NCI-H226 (cell line): ENCODE measurements at regions not wholly inside any gene's neighbourhood (a gene's known extent, or its start where the extent isn't known, plus 50 kb on each side); places are given as distances from the start of the nearest gene placed in this dataset.

Source experiments
- DNase-seq: peaks from one replicate; pipeline ENCODE4 v3.0.0-alpha.2; 2015

- no peak for DNase-seq
These were observed 234.9 kb downstream of the BCL11A start for GRCh38 chr2:60318544-60318943.

GRCh38 chr2:60317844-60318243 lies 235.6 kb downstream of the BCL11A start:
- no peak for DNase-seq

DNA sequence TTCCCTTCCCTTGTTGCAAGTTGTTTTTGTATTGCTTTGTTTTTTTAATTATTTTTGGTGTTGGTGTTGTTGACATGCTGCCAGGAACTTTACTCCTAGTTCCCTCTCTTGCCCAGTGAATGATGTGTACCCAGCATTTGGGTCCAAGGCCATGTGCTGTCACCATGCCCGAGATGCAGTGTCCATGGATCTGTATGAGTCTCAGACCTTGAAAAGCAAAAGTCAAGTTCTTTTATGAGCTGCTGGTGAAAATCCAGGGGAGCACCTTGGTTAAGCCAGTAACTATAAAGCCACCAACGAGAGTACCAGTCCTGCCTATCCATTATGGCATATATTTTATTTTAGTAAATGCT lies 236.4 kb downstream of the BCL11A start:
- no peak for DNase-seq

DNA sequence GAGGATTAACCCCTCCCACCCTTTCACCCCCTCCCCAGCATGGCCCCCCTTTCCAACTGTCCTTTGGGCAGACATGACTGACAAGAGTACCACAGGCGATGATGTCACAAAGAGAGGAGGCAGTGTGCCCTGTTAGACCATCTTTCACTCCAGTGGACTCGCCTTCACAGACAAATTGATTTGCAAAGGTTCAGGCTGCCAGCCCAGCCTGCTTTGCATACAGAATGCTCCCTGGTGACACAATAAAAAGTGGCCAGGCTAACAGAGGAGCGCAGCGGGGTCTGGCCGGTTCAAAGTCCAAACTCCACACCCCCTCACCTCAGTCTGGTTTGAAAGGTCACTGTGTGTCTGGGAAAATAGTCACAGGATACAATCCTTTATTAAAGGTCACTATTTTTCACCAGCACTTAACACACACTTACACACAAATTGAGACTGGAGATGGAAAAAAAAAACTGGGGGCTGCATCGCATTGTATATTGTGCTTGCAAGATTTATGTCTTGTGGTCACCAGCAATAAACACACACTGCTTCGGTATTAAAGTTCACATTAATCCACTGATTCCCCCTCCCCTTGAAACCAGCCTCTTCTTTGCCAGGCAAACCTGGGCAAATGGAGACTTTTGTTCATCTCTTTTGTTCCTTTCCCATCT lies 236.9 kb downstream of the BCL11A start:
- no peak for DNase-seq

- DNase-seq = no peak
These were observed 239.8 kb downstream of the BCL11A start for GRCh38 chr2:60313470-60314172.

GRCh38 chr2:60312618-60313017 lies 240.8 kb downstream of the BCL11A start:
- DNase-seq = no peak

DNA sequence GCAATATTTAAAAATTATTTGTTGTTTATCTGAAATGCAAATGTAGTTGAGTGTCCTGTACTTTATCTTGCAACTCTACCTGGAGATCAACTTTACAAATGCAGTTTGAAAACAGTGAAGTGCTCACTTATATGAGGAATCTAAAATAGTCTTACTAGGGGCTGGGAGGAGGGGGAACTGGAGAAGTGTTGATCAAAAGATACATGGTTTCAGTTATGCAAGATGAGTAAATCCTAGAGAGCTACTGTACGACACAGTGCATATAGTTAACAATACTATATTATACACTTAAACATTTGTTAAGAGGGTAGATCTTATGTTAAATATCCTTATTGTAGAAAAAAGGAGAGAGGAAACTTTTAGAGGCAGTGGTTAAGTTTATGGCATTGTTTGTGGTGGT lies 241.9 kb downstream of the BCL11A start:
- DNase-seq = no peak

- no peak for DNase-seq
These were observed 243.4 kb downstream of the BCL11A start for GRCh38 chr2:60309941-60310660.

GRCh38 chr2:60309336-60309735 lies 244.1 kb downstream of the BCL11A start:
- DNase-seq = no peak

DNA sequence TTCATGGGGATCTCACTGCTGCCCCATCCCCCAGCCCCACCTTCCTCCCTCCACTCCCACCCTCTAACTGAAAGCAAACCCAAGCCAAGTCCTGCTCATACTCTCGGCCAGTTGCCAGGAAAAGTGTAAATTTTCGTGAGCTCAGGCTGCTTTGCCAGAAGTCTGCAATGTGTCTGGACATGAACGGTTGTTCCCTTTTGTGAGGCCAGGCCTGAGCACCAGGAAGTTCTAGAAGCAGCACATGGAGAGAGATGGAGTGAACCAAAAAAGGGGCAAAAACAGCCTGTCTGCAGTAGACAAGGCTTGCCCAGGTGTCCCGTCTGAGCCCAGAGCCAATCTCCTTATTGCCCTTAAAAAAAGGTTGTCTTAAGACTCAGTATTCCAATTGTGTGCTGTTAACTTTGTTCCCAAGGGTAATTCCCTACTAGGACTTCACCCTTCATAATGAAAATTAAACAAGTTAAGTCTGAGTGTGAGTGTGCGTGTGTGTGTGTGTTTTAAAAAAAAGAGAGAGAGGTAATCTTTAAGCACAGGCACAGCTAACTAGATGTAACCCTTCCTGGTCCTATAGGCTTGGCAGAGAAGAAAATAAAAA lies 247.1 kb downstream of the BCL11A start:
- DNase-seq = no peak

DNA sequence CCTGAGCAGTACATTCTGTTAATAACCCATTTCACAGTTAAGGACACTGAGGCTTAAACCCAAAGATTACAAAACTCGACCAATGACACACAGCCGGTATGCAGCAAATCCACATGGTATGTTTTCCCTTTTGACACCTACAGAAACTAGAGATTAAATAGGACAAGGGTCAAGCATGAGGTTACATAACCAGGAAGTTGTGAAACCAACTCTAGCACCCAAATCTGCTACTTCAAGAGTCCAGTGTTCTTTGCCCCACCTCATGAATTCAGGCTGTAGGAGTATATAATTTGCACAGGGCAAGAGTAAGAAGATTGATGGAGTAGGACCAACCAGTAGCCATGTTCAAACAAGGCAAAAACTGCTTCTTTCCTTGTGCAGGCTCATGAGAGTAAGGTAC lies 249.8 kb downstream of the BCL11A start:
- DNase-seq = no peak

- no peak for DNase-seq
These were observed 250.9 kb downstream of the BCL11A start for GRCh38 chr2:60302377-60303126.

GRCh38 chr2:60301726-60302125 lies 251.7 kb downstream of the BCL11A start:
- no peak for DNase-seq

DNA sequence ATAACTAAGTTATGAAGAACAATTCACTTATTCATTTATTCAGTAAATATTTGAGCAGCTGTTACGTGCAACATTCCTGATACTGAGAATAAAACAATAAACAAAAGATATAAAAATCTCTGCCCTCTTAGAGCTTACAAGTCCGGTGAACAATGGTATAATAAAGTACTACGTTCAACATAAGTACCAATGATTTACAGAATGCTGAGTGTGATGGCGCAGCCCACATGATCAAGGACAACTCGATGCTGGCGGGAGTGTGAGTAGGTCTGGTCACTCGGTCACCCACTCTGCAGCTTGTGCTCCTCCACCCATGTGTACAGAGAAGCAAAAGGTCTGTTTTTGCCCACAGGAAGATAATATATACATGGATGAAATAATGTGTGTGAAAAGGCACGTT lies 254.3 kb downstream of the BCL11A start:
- no peak for DNase-seq

DNA sequence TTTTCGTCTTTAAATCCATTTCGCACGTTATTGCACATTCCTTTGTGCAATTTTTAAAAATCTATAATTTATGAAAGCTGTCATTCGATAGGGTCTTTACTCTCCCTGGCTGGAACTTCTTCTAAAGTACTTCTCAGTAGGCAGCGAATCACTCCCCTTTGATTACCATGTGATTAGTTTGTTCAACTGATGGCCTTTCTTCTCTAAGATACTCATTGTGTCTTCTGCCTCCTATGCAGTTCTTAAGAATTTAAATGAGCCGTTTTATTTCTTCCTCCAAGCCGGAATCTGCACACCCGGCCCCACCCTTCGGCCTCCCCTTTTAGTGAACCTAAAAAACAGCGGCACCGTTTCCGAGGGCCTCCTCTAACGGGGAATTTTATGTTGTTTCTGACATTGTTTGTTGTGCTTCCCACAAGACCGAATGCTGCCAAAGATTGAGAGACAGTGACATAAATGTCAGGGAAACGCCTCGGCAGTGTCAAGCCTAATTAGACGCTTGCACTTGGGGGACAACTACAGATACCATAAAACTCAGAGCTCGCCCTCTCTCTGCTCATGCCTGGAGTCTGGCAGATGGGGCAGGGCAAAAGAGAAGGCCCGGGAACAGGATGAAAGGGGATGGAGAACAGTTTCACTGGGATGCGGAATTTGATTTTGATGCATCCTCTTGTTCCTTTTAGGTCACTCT lies 255.3 kb downstream of the BCL11A start:
- no peak for DNase-seq

DNA sequence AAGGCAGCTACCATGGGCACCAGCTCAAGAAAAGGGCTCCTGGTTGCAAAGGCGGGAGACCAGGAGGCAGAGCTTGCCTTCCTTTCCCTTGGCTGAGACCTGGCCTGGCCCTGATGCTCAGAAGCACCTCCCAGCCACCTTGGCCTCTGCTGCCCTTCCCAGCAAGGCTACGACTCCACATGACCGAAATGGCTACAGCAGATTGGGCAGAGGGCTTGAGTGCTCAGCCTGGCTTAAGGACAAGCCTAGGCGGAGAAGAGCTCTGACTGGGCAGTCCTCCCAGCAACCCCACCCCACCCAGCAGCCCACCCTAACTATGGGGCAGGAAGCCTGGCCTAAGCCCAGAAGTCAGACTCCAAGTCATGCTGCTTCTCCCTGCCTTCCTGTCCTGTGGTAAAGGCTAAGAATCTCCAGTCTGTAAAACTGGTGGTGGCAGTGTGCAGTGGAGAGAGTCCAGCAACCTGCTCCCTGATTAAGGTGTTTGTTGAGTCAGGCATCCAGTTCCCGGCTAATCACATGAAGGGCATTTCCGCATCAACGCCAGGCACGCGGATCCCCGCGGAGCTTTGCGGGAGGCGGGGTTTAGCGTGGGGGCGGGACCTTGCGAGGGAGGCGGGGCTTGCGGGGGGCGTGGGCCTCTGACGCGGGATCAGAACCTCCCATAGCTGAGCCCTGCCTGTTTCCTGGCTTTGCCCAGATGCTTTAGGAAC lies 256.0 kb downstream of the BCL11A start:
- no peak for DNase-seq

- no peak for DNase-seq
These were observed 257.1 kb downstream of the BCL11A start for GRCh38 chr2:60296219-60296955.

DNA sequence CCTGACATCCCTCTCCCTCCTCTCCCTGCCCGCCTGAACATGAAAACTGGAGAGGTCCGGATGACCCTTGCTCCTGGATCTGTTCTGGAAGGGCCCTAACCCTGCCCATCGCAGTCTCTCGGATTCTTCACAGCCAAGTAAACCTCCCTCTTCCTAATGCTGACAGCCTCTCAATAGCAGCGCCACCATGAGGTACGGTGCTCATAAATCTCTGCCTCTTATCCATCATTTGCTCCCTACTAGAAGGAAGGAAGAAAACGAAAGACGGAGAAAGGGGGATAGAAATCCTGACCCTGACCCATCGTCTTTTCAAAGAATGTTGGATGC lies 257.9 kb downstream of the BCL11A start:
- DNase-seq = no peak

- DNase-seq = no peak
These were observed 258.4 kb downstream of the BCL11A start for GRCh38 chr2:60294901-60295635.

DNA sequence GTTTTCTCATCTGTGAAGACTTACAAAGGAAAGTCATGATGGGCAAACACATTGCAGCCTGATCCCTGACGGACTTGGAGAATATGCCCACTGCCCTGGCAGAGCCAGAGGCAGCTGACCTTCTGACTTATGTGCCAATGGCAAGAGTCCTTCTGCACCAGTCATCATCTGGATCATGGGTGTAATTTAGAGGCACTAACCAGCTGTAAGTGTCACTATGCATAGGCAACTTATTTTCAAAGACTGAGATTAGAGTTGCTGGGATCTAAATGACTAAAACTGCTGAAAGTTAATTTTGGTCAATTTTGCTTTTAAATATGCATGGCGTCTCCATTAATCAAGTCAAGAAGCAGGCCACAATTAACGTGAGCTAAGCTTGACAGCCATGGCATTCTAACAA lies 261.2 kb downstream of the BCL11A start:
- DNase-seq = no peak

DNA sequence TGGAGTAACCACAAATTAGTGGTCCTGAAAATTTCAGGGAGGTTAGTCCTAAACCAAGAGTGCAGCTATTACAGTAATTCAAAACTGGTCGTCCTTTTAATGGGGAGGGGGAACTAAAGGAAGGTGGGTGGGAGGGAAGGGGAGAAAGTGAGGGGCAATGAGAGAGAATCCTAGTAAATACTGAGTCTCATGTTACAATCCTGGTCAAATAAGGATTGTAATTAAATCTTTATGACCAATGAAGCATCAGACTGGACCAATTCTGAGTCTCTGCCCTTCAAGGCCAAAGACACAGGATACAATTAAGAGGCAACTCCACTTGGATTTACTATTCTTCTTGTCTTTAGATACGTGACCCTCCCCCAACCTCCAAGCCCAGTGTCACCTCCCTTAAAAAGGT lies 262.9 kb downstream of the BCL11A start:
- no peak for DNase-seq
